ENCODE measurements at regions not wholly inside any gene's neighbourhood (a gene's known extent, or its start where the extent isn't known, plus 50 kb on each side); places are given as distances from the start of the nearest gene placed in this dataset.
A peak's percentile ranks its signal among the peaks of the same experiment; 100 is the strongest.

DNA sequence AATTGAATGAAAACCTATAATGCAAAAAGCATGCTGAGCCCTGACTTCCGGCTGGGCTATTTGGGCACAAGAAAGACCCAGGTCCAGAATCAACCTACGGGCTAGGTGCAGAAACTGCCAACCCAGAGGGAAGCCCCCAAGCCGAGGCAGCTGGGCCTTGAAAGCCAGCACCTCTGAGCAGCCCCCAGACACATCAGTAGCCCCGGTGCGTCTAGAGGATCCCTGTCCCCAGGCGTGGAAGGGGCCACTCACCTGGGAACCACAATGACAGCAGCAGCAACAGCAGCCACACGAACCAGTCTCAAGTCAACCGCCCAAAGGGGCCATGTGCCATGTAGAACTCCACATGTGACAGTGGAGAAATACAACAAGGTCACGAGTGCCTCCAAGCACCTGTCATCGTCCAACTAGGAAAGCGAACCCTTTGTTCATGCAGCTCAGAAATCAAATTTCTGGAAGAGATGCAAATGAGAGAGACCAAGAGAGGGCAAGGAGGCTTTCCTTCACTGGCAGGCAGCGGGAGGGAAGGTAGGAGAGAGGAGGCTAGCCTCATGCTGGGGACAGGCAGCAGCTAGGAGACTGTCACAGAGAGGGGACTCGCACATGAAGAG, 57.5 kb upstream of the CHST15 start:
- ChIA-PET POLR2A (no interaction called here), CTCF (interaction anchor here (1.1 to 2.2 kb wide), 4 partner anchors 25 to 156 kb away, joined by 3 to 10 read pairs (median 4); no protein-coding TSS in a partner anchor)

DNA sequence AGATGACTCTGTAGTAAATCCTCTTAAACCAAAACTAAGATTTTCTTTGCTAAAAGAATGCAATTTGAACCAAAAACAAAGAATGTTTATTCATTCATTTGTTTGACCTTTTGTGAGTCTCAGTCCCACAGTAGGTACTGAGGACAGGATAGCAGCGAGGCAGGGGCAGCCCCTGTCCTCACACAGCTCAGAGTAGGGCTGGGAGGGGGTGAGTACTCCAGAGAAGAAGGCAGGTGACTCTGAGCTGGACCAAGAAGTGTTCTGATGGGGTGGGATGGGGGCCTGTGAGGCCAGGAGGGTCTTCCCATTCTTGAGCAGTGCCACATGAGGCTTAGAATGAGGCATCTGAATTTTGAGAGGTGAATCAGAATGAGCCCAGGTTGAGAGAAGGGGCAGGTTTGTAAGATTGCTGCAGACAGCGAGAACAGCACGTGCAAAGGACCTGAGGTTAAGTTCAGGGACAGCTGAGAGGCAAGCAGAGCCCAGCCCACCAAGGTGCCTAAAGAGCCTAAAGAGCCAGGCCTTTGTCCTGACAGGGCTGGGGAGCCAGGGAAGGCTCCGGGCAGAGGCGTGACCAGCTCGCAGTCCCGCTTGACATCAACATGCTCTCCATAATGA, 56.9 kb upstream of the CHST15 start:
- ATAC-seq (peak; percentile 34; the same call in 1 of the 2 replicates), DNase-seq (ENCODE audit: low spot score) (no peak)
- ChIA-PET POLR2A (no interaction called here), CTCF (interaction anchor here (1.6 kb wide), 1 partner anchor 156 kb away, joined by 4 read pairs; no protein-coding TSS in a partner anchor)
- Mint-ChIP-seq H3K27ac (no peak overlapping the region), H3K9me3 (no peaks in the 10 kb centered on the region; the same call in 1 of the 2 replicates), H3K4me3 (no peak overlapping the region), H3K4me1 (peaks cover 17% of the 10 kb centered on the region), H3K27me3 (ENCODE audit: low read depth) (no peaks in the 10 kb centered on the region; the same call in 1 of the 2 replicates), H3K36me3 (no peaks in the 10 kb centered on the region; the same call in 1 of the 2 replicates)
- TF ChIP-seq NFYB (CRISPR knock-in tag; conservative IDR thresholded peaks at IDR 0.05; ENCODE audit: low read depth), result no peak
- TF ChIP-seq SOX15 (CRISPR knock-in tag; IDR thresholded peaks at IDR 0.05), result no peak
- TF ChIP-seq TP53 (CRISPR knock-in tag; IDR thresholded peaks at IDR 0.05), result no peak
- TF ChIP-seq JAZF1 (CRISPR knock-in tag; IDR thresholded peaks at IDR 0.05), result no peak
- TF ChIP-seq ZNF138 (CRISPR knock-in tag; conservative IDR thresholded peaks at IDR 0.05), result no peak
- TF ChIP-seq FOXK1 (CRISPR knock-in tag; IDR thresholded peaks at IDR 0.05), result no peak
- TF ChIP-seq, protein P1, sequence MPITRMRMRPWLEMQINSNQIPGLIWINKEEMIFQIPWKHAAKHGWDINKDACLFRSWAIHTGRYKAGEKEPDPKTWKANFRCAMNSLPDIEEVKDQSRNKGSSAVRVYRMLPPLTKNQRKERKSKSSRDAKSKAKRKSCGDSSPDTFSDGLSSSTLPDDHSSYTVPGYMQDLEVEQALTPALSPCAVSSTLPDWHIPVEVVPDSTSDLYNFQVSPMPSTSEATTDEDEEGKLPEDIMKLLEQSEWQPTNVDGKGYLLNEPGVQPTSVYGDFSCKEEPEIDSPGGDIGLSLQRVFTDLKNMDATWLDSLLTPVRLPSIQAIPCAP (CRISPR knock-in tag; IDR thresholded peaks at IDR 0.05), result no peak
- TF ChIP-seq ZNF416 (CRISPR knock-in tag; IDR thresholded peaks at IDR 0.05), result no peak
- no peak for TF ChIP-seq ZNF263 (CRISPR knock-in tag; IDR thresholded peaks at IDR 0.05; ENCODE audit: low read depth)
- no peak for TF ChIP-seq HMGA2 (CRISPR knock-in tag; IDR thresholded peaks at IDR 0.05)

More for the DNA sequence above, 57.5 kb upstream of the CHST15 start:
- no peaks in the 10 kb centered on the region; the same call in 1 of the 2 replicates for H3K9me3 Mint-ChIP-seq
- no peak for DNase-seq (ENCODE audit: low spot score)
- ATAC-seq, result no peak
- H3K36me3 Mint-ChIP-seq, result peaks cover 4% of the 10 kb centered on the region; the same call in 1 of the 2 replicates
- no peaks in the 10 kb centered on the region; the same call in 1 of the 2 replicates for H3K27me3 Mint-ChIP-seq (ENCODE audit: low read depth)
- H3K4me1 Mint-ChIP-seq, result peaks cover 17% of the 10 kb centered on the region
- H3K4me3 Mint-ChIP-seq, result no peak overlapping the region
- H3K27ac Mint-ChIP-seq, result no peak overlapping the region
- TF ChIP-seq OVOL2 (CRISPR knock-in tag; IDR thresholded peaks at IDR 0.05; ENCODE audit: borderline replicate concordance) (no peak), FOXK1 (CRISPR knock-in tag; IDR thresholded peaks at IDR 0.05) (no peak), IRF2 (CRISPR knock-in tag; IDR thresholded peaks at IDR 0.05; ENCODE audit: borderline replicate concordance, low read depth) (no peak), CREM (CRISPR knock-in tag; IDR thresholded peaks at IDR 0.05) (no peak), RORB (CRISPR knock-in tag; IDR thresholded peaks at IDR 0.05) (no peak), ETV6 (CRISPR knock-in tag; IDR thresholded peaks at IDR 0.05) (no peak), NR3C1 (CRISPR knock-in tag; conservative IDR thresholded peaks at IDR 0.05; ENCODE audit: low read depth) (no peak), FOXP1 (CRISPR knock-in tag; IDR thresholded peaks at IDR 0.05; ENCODE audit: borderline replicate concordance) (no peak), NFYB (CRISPR knock-in tag; conservative IDR thresholded peaks at IDR 0.05; ENCODE audit: low read depth) (no peak), MXD4 (CRISPR knock-in tag; IDR thresholded peaks at IDR 0.05; ENCODE audit: borderline replicate concordance) (no peak), PRRX2 (CRISPR knock-in tag; IDR thresholded peaks at IDR 0.05) (no peak)
- TF ChIP-seq, protein P2, sequence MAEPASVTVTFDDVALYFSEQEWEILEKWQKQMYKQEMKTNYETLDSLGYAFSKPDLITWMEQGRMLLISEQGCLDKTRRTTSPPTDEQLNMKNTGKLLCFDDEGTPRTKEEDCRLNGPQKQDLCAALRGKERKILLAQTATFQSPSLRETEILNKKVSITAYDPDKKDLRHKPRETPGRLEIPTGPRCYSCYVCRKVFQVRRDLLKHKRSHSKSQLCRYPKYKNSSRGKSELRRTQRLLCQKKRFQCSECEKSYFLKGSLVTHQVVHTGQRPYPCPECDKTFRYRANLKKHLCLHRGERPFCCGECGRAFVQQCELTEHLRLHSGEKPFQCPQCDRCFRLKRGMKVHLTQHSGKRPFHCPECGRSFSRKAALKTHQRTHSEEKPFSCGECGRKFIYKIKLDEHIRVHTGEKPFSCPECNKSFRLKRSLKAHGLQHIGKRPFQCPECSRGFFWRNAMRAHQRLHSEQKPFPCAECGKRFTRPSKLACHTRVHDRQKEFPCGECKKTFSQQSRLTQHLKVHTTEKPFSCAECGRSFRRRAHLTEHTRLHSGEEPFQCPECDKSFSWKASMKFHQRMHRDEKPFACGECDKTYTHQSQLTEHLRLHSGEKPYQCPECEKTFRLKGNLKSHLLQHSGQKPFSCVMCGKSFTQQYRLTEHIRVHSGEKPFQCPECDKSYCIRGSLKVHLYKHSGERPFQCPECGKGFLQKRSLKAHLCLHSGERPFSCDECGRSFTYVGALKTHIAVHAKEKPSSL (CRISPR knock-in tag; conservative IDR thresholded peaks at IDR 0.05), result no peak
- TF ChIP-seq, protein P3, sequence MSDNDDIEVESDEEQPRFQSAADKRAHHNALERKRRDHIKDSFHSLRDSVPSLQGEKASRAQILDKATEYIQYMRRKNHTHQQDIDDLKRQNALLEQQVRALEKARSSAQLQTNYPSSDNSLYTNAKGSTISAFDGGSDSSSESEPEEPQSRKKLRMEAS (CRISPR knock-in tag; IDR thresholded peaks at IDR 0.05), result no peak
- TF ChIP-seq, protein P4, sequence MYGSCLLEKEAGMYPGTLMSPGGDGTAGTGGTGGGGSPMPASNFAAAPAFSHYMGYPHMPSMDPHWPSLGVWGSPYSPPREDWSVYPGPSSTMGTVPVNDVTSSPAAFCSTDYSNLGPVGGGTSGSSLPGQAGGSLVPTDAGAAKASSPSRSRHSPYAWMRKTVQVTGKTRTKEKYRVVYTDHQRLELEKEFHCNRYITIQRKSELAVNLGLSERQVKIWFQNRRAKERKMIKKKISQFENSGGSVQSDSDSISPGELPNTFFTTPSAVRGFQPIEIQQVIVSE (CRISPR knock-in tag; IDR thresholded peaks at IDR 0.05; ENCODE audit: borderline replicate concordance), result no peak
- TF ChIP-seq, protein P5, sequence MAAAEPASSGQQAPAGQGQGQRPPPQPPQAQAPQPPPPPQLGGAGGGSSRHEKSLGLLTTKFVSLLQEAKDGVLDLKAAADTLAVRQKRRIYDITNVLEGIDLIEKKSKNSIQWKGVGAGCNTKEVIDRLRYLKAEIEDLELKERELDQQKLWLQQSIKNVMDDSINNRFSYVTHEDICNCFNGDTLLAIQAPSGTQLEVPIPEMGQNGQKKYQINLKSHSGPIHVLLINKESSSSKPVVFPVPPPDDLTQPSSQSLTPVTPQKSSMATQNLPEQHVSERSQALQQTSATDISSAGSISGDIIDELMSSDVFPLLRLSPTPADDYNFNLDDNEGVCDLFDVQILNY (CRISPR knock-in tag; IDR thresholded peaks at IDR 0.05), result no peak
- TF ChIP-seq, protein P6, sequence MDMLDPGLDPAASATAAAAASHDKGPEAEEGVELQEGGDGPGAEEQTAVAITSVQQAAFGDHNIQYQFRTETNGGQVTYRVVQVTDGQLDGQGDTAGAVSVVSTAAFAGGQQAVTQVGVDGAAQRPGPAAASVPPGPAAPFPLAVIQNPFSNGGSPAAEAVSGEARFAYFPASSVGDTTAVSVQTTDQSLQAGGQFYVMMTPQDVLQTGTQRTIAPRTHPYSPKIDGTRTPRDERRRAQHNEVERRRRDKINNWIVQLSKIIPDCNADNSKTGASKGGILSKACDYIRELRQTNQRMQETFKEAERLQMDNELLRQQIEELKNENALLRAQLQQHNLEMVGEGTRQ (CRISPR knock-in tag; IDR thresholded peaks at IDR 0.05), result no peak
- TF ChIP-seq, protein P7, sequence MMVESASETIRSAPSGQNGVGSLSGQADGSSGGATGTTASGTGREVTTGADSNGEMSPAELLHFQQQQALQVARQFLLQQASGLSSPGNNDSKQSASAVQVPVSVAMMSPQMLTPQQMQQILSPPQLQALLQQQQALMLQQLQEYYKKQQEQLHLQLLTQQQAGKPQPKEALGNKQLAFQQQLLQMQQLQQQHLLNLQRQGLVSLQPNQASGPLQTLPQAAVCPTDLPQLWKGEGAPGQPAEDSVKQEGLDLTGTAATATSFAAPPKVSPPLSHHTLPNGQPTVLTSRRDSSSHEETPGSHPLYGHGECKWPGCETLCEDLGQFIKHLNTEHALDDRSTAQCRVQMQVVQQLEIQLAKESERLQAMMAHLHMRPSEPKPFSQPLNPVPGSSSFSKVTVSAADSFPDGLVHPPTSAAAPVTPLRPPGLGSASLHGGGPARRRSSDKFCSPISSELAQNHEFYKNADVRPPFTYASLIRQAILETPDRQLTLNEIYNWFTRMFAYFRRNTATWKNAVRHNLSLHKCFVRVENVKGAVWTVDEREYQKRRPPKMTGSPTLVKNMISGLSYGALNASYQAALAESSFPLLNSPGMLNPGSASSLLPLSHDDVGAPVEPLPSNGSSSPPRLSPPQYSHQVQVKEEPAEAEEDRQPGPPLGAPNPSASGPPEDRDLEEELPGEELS (CRISPR knock-in tag; IDR thresholded peaks at IDR 0.05), result no peak

Data from WTC11 (cell line).